ENCODE measurements at regions not wholly inside any gene's neighbourhood (a gene's known extent, or its start where the extent isn't known, plus 50 kb on each side); places are given as distances from the start of the nearest gene placed in this dataset.
"Not testable (repeated sequence)": the region's sequence is repeated elsewhere in the genome, so short reads cannot be mapped to it uniquely, and the experiment has no call there.

DNA sequence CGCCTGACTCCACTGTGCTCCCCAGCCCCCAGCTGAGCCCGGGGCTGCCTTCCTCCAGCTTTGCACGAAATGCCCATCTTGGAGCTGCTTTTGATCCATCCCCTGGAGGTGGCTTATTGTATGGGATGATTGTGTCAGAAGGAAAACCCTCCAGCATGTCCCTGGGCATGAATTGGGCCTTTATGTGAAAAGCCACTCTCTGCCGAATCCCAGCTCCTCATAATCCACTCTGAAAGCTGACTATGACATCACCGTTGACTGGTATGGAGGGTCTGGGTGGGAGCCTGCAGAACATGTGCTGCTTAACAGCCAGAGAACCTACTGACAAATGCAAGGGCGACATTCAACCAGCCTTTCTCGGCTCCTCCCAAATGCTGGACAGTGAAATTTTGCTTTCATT, 74.6 kb downstream of the NENF start:
- no peaks in the 10 kb centered on the region for H3K4me1 ChIP-seq (ENCODE audit: control insufficient read depth in 2 of 2, insufficient read depth in 2 of 2, low read length in 2 of 2)
- H3K36me3 ChIP-seq (ENCODE audit: control insufficient read depth in 2 of 2, insufficient read depth in 2 of 2, low read length in 1 of 2) = no peaks in the 10 kb centered on the region
- 88% methylated on average over 7 of the region's 7 CpGs for WGBS
- H3K9me3 ChIP-seq (ENCODE audit: control insufficient read depth in 2 of 2, insufficient read depth in 1 of 2, low read length in 1 of 2) = no peaks in the 10 kb centered on the region
- DNase-seq (ENCODE audit: low read depth in 6 of 9, low spot score in 9 of 9) = no peak
- no peak overlapping the region for H3K4me3 ChIP-seq (ENCODE audit: low read length in 2 of 2)
- no peak overlapping the region for H3K27ac ChIP-seq (ENCODE audit: low read depth in 1 of 2, low read length in 1 of 2)
- H3K27me3 ChIP-seq (ENCODE audit: control insufficient read depth in 2 of 2, insufficient read depth in 1 of 2, low read length in 1 of 2) = peaks cover 3 to 16% of the 10 kb centered on the region in 2 donors

DNA sequence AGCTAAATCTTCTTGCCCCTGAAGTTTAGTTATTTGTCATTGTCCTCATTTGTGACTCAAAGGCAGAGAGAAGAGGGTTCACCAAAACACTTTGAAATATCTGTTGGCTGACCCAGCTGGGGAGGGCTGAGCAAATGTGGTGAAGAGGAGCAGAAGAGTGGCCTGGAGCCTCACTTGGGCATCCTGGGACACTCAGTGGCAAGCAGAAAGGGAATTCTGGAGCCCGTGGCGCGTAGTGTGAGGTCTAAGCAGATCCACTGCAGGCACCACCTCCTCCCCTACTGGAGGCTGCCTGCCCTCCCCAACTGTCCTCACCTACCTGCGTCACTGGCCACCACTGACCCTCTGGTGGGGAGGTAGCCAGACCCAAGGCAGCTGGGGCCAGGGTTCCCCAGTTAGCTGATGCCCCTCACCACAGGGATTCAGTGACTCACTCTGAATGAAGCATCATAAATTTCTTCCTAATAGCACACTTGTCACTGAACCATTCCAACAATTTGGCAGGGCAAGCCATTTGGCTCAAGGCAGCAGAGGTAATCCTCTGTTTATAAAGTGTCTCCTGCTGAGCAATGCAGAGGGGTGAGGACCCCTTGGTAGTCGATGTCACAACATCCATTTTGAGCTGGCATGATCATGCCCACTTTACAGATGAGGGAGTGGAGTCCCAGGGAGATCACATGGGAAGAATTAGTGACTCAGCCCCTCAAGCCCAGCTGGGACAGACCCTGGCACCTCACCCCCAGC, 80.3 kb downstream of the NENF start:
- Histone ChIP-seq H3K27me3 (ENCODE audit: control insufficient read depth in 2 of 2, insufficient read depth in 1 of 2, low read length in 1 of 2) (peaks cover 30 to 70% of the 10 kb centered on the region in 2 donors), H3K9me3 (ENCODE audit: control insufficient read depth in 2 of 2, insufficient read depth in 1 of 2, low read length in 1 of 2) (peaks cover 0 to 4% of the 10 kb centered on the region in 2 donors), H3K4me1 (ENCODE audit: control insufficient read depth in 2 of 2, insufficient read depth in 2 of 2, low read length in 2 of 2) (peaks cover 3 to 13% of the 10 kb centered on the region in 2 donors), H3K4me3 (ENCODE audit: low read length in 2 of 2) (no peak overlapping the region), H3K27ac (ENCODE audit: low read depth in 1 of 2, low read length in 1 of 2) (no peak overlapping the region), H3K36me3 (ENCODE audit: control insufficient read depth in 2 of 2, insufficient read depth in 2 of 2, low read length in 1 of 2) (peaks cover 0 to 3% of the 10 kb centered on the region in 2 donors)
- 81% methylated on average over 5 of the region's 5 CpGs for WGBS
- DNase-seq (ENCODE audit: low read depth in 6 of 9, low spot score in 9 of 9) = no peak

DNA sequence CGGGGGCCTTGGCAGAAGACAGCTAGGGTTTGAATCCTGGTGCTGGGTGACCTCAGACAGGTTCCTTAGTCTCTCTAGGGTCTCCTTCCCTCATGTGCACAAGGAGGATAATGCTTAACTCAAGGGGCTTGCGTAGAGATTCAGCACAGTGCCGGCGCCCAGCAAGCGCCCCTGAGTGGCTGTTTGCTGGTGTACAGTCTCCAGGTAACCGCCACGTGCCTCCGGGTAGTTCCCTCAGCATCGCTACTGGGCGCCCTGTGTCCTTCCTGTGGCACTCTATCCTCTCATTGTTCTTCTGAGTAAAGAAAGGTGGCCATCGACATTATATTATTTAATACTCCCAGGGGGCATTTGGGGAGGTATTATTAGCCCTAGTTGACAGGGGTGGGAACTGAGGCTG, 80.9 kb downstream of the NENF start:
- Histone ChIP-seq H3K9me3 (ENCODE audit: control insufficient read depth in 2 of 2, insufficient read depth in 1 of 2, low read length in 1 of 2) (peaks cover 0 to 4% of the 10 kb centered on the region in 2 donors), H3K36me3 (ENCODE audit: control insufficient read depth in 2 of 2, insufficient read depth in 2 of 2, low read length in 1 of 2) (peaks cover 0 to 3% of the 10 kb centered on the region in 2 donors), H3K4me1 (ENCODE audit: control insufficient read depth in 2 of 2, insufficient read depth in 2 of 2, low read length in 2 of 2) (peaks cover 3 to 13% of the 10 kb centered on the region in 2 donors), H3K27me3 (ENCODE audit: control insufficient read depth in 2 of 2, insufficient read depth in 1 of 2, low read length in 1 of 2) (peaks cover 30 to 72% of the 10 kb centered on the region in 2 donors), H3K4me3 (ENCODE audit: low read length in 2 of 2) (no peak overlapping the region), H3K27ac (ENCODE audit: low read depth in 1 of 2, low read length in 1 of 2) (no peak overlapping the region)
- WGBS = 79% methylated on average over 11 of the region's 11 CpGs
- DNase-seq (ENCODE audit: low read depth in 6 of 9, low spot score in 9 of 9) = no peak

DNA sequence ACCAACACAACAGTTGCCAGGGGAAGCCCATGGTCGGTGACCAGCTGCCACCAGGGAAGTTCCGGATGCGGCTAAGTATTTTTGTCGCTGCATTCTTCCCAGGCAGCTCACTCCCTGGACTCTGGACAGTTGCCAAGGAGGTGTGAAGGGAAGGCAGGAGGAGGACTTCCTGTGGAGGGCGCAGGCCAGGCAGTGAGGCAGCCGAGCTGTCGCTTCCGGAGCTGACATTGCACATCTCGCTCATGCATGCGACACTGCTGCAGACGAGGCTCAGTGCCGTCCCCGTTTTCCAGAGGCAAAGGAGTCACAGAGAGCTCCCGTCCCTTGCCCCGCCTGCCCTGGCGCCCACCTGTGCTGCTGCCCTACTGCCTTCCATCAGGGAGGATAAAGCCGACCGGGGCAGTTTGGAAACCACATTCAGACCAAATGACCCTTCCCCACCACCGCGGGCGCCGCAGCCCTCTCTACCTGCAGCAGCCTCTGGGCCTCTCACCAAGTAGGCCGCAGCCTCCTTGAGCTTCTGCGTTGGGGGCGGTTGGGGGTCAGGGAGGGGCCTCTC, 81.4 kb downstream of the NENF start:
- peak in 3 of 9 donors; percentile 12 to 43 (median 24) for DNase-seq (ENCODE audit: low read depth in 6 of 9, low spot score in 9 of 9)
- WGBS = 25% methylated on average over 25 of the region's 25 CpGs
- H3K27me3 ChIP-seq (ENCODE audit: control insufficient read depth in 2 of 2, insufficient read depth in 1 of 2, low read length in 1 of 2) = peaks cover 30 to 76% of the 10 kb centered on the region in 2 donors

DNA sequence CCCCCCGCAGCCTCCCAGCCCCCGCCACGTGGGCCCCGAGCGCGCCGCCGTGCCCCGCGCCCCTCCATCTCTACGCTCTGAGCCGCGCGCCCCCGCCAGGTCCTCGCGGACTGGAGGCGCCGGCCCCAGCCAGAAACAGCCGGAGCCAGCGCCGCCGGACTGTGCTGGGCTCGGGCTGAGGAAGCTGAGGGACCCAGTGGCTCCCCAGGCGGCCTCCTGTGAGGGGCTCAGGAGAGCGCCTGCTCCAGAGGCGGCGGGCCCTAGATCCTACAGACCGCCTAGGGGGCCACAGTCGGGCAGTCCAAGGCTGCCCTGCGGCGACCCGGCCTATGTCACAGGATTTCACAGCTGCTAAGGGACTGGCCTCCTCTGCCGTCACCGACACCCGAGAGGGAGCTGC, 82.1 kb downstream of the NENF start:
- 12% methylated on average over 36 of the region's 36 CpGs for WGBS
- Histone ChIP-seq H3K27ac (ENCODE audit: low read depth in 1 of 2, low read length in 1 of 2) (no peak overlapping the region), H3K9me3 (ENCODE audit: control insufficient read depth in 2 of 2, insufficient read depth in 1 of 2, low read length in 1 of 2) (peaks cover 0 to 4% of the 10 kb centered on the region in 2 donors), H3K27me3 (ENCODE audit: control insufficient read depth in 2 of 2, insufficient read depth in 1 of 2, low read length in 1 of 2) (peaks cover 30 to 78% of the 10 kb centered on the region in 2 donors), H3K36me3 (ENCODE audit: control insufficient read depth in 2 of 2, insufficient read depth in 2 of 2, low read length in 1 of 2) (peaks cover 0 to 3% of the 10 kb centered on the region in 2 donors), H3K4me1 (ENCODE audit: control insufficient read depth in 2 of 2, insufficient read depth in 2 of 2, low read length in 2 of 2) (peaks cover 3 to 13% of the 10 kb centered on the region in 2 donors), H3K4me3 (ENCODE audit: low read length in 2 of 2) (peak overlapping the region in 1 of 2 donors; percentile 28)
- peak in 1 of 9 donors; percentile 9 for DNase-seq (ENCODE audit: low read depth in 6 of 9, low spot score in 9 of 9)

More for the DNA sequence above, 81.4 kb downstream of the NENF start:
- peaks cover 0 to 4% of the 10 kb centered on the region in 2 donors for H3K9me3 ChIP-seq (ENCODE audit: control insufficient read depth in 2 of 2, insufficient read depth in 1 of 2, low read length in 1 of 2)
- H3K27ac ChIP-seq (ENCODE audit: low read depth in 1 of 2, low read length in 1 of 2) = no peak overlapping the region
- H3K4me1 ChIP-seq (ENCODE audit: control insufficient read depth in 2 of 2, insufficient read depth in 2 of 2, low read length in 2 of 2) = peaks cover 3 to 13% of the 10 kb centered on the region in 2 donors
- H3K4me3 ChIP-seq (ENCODE audit: low read length in 2 of 2) = peak overlapping the region in 1 of 2 donors; percentile 4
- H3K36me3 ChIP-seq (ENCODE audit: control insufficient read depth in 2 of 2, insufficient read depth in 2 of 2, low read length in 1 of 2) = peaks cover 0 to 3% of the 10 kb centered on the region in 2 donors

DNA sequence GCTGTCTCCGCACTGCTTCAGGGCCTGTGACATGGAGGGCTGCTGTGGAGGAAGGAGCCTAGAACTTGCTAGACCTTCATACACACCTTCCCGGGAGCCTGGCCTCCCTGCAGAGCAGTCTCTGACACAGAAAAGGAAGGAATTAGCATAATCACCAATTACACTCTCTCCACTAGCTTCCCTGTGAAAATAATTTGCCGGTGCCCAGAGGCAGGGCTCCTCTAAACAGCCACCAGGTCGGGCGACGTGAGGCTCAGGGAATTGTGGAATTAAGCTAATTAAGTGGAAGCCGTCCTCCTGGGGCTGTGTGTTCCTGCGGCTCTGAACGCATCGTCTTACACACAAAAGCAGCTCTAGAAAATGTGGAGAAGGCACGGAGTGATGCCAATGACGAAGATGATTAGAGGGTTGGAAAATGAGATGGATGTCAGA, 82.6 kb downstream of the NENF start:
- Histone ChIP-seq H3K9me3 (ENCODE audit: control insufficient read depth in 2 of 2, insufficient read depth in 1 of 2, low read length in 1 of 2) (peaks cover 0 to 4% of the 10 kb centered on the region in 2 donors), H3K27ac (ENCODE audit: low read depth in 1 of 2, low read length in 1 of 2) (no peak overlapping the region), H3K4me1 (ENCODE audit: control insufficient read depth in 2 of 2, insufficient read depth in 2 of 2, low read length in 2 of 2) (peaks cover 3 to 13% of the 10 kb centered on the region in 2 donors), H3K36me3 (ENCODE audit: control insufficient read depth in 2 of 2, insufficient read depth in 2 of 2, low read length in 1 of 2) (peaks cover 0 to 3% of the 10 kb centered on the region in 2 donors), H3K4me3 (ENCODE audit: low read length in 2 of 2) (no peak overlapping the region), H3K27me3 (ENCODE audit: control insufficient read depth in 2 of 2, insufficient read depth in 1 of 2, low read length in 1 of 2) (peaks cover 30 to 77% of the 10 kb centered on the region in 2 donors)
- 74% methylated on average over 12 of the region's 12 CpGs for WGBS
- no peak for DNase-seq (ENCODE audit: low read depth in 6 of 9, low spot score in 9 of 9)

DNA sequence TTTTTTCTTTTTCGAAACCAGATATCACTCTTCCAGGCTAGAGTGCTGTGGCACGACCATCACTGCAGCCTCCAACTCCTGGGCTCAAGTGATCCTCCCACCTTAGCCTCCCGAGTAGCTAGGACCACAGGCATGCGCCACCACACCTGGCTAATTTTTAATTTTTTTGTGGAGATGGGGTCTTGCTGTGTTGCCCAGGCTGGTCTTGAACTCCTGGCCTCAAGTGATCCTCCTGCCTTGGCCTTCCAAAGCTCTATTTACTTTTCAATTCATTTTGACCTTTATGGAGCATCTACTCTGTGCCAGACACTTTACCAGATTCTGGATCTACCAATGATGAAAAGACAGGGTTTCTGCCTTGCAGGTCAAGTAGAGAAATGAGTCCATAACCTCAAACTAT, 83.3 kb downstream of the NENF start:
- H3K27ac ChIP-seq (ENCODE audit: low read depth in 1 of 2, low read length in 1 of 2); H3K36me3 ChIP-seq (ENCODE audit: control insufficient read depth in 2 of 2, insufficient read depth in 2 of 2, low read length in 1 of 2); DNase-seq (ENCODE audit: low read depth in 6 of 9, low spot score in 9 of 9); H3K4me3 ChIP-seq (ENCODE audit: low read length in 2 of 2); H3K9me3 ChIP-seq (ENCODE audit: control insufficient read depth in 2 of 2, insufficient read depth in 1 of 2, low read length in 1 of 2): not testable (repeated sequence)
- 97% methylated on average over 4 of the region's 4 CpGs for WGBS
- Histone ChIP-seq H3K4me1 (ENCODE audit: control insufficient read depth in 2 of 2, insufficient read depth in 2 of 2, low read length in 2 of 2) (peaks cover 3 to 13% of the 10 kb centered on the region in 2 donors), H3K27me3 (ENCODE audit: control insufficient read depth in 2 of 2, insufficient read depth in 1 of 2, low read length in 1 of 2) (peaks cover 30 to 77% of the 10 kb centered on the region in 2 donors)

DNA sequence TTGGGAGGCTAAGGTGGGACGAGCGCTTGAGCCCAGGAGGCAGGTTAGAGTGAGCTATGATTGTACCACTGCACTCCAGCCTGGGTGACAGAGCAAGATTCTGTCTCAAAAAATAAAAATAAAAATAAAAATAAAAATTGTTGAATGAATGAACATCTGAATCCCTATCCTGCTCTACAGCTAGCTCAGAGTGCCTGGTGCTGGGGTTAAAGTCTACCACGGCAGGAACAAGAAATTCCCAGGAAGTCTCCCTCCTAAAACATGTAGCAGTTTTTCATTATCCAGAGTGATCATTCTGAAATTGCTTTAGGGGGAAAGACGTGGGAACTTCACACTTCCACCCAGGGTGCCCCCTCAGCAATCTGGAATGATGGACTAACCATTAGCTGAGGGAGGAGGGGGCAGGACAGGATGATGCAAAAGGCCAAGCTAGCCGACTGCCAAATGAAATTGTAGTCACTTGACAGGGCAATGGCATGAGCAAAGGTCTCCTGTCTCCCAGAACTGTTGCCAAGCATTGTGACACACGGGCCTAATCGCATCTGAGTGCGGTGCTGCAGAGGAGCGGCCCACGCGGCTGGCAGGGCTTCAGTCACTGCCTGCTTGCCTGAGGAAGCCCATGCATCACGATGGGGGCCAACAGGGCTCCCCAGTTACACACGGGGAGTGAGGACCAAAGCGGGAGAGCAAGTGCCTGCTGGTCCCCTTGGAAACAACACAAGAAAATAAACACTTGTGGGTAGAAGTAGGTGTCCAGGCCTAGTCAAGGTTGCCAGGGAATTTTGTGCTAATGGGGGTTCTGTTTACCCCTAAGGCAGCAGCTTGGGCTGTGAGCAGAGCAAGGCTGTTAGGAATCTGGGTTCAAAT, 85.7 kb downstream of the NENF start:
- Histone ChIP-seq H3K36me3 (ENCODE audit: control insufficient read depth in 2 of 2, insufficient read depth in 2 of 2, low read length in 1 of 2) (peaks cover 0 to 3% of the 10 kb centered on the region in 2 donors), H3K27ac (ENCODE audit: low read depth in 1 of 2, low read length in 1 of 2) (no peak overlapping the region), H3K9me3 (ENCODE audit: control insufficient read depth in 2 of 2, insufficient read depth in 1 of 2, low read length in 1 of 2) (peaks cover 0 to 4% of the 10 kb centered on the region in 2 donors), H3K4me3 (ENCODE audit: low read length in 2 of 2) (no peak overlapping the region), H3K4me1 (ENCODE audit: control insufficient read depth in 2 of 2, insufficient read depth in 2 of 2, low read length in 2 of 2) (peaks cover 3 to 13% of the 10 kb centered on the region in 2 donors), H3K27me3 (ENCODE audit: control insufficient read depth in 2 of 2, insufficient read depth in 1 of 2, low read length in 1 of 2) (peaks cover 25 to 54% of the 10 kb centered on the region in 2 donors)
- DNase-seq (ENCODE audit: low read depth in 6 of 9, low spot score in 9 of 9) = no peak
- 88% methylated on average over 14 of the region's 14 CpGs for WGBS
